K562 (cell line): ENCODE measurements at regions not wholly inside any gene's neighbourhood (a gene's known extent, or its start where the extent isn't known, plus 50 kb on each side); places are given as distances from the start of the nearest gene placed in this dataset.

Experiments used
- ATAC-seq: fragments of 200-7000 bp; cut with Tn5 transposase; 3 replicates; pipeline ENCODE4 v1.9.1; 2020; ENCODE audit warnings: moderate library complexity
- BruUV-seq: library from RNA; stranded (reverse); fragments of 400-500 nt; replicated peaks from 2 replicates; lab custom pipeline; 2021; lab: Mats Ljungman, UMichigan
- CTCF ChIA-PET: fragments of 300-600 bp; formaldehyde crosslinking; extraction: SDS; loops from one replicate; lab custom pipeline; 2021; ENCODE audit warnings: low intra/inter-chr PET ratio; lab: Yijun Ruan, JAX
- POLR2A ChIA-PET: fragments of 300-600, 350-650 bp; sonication (Branson Sonifier 250); formaldehyde crosslinking; extraction: SDS; loops from one replicate; lab custom pipeline; 2021; ENCODE audit warnings: antibody characterized with exemption, inconsistent platforms; lab: Yijun Ruan, JAX
- DNase-seq, 4 experiments: peaks; one replicate each; pipeline versions ENCODE4 v3.0.0 to v3.0.0-alpha.2; 2011 to 2018; ENCODE audit warnings: low spot score in 3 of 4, mixed read lengths in 3 of 4; ENCODE audit errors: extremely low read depth in 1 of 4
- FAIRE-seq: peaks from 2 replicates; lab custom pipeline; 2011; peaks lifted over from hg19 to GRCh38; lab: Jason Lieb, UNC
- H2AFZ ChIP-seq: 2 replicates; pipeline ENCODE4 v1.6.0; 2011; ENCODE audit warnings: low read depth, low read length, control low read depth, inconsistent platforms
- H3K27ac ChIP-seq: fragments of 200-600 bp; 3 replicates; pipeline ENCODE4 v1.8.0; 2011; ENCODE audit warnings: low read depth, mild to moderate bottlenecking, control low read depth, inconsistent platforms, low read length, moderate library complexity, mixed read lengths; ENCODE audit errors: extremely low read depth
- H3K27me3 ChIP-seq, 2 experiments: fragments of 300-600 bp in 1 of 2; 2 replicates in 1 of 2; 3 replicates in 1 of 2; pipeline versions ENCODE4 v1.6.0 to v1.8.0; 2011; ENCODE audit warnings: inconsistent platforms in 2 of 2, low read length in 2 of 2, mild to moderate bottlenecking in 1 of 2, mixed read lengths in 1 of 2, moderate library complexity in 1 of 2; ENCODE audit not compliant: control insufficient read depth in 2 of 2, insufficient read depth in 2 of 2
- H3K36me3 ChIP-seq: fragments of 300-600 bp; 3 replicates; pipeline ENCODE4 v1.8.0; 2011; ENCODE audit warnings: mild to moderate bottlenecking, low read length, inconsistent platforms; ENCODE audit not compliant: control insufficient read depth, insufficient read depth
- H3K4me1 ChIP-seq, 2 experiments: fragments of 200-600 bp in 1 of 2; replicated peaks in 1 of 2; 2 replicates in 1 of 2; 3 replicates in 1 of 2; pipeline versions ENCODE4 v1.5.1 to v1.8.0; 2011; ENCODE audit warnings: inconsistent platforms in 2 of 2, low read length in 2 of 2, mild to moderate bottlenecking in 1 of 2, mixed read lengths in 1 of 2, moderate library complexity in 1 of 2; ENCODE audit not compliant: control insufficient read depth in 2 of 2, insufficient read depth in 2 of 2
- H3K4me2 ChIP-seq: 2 replicates; pipeline ENCODE4 v1.6.1; 2011; ENCODE audit warnings: low read length, control low read depth, inconsistent platforms, mixed read lengths; ENCODE audit not compliant: insufficient read depth
- H3K4me3 ChIP-seq: fragments of 200-600 bp; sonication (generic), shearing (Covaris generic); 2 replicates; pipeline ENCODE4 v1.5.1; 2016; ENCODE audit warnings: control low read depth, inconsistent platforms
- H3K79me2 ChIP-seq: fragments of 200-600 bp; 3 replicates; pipeline ENCODE4 v1.8.0; 2011; ENCODE audit warnings: low read length, inconsistent platforms; ENCODE audit not compliant: control insufficient read depth, insufficient read depth
- H3K9ac ChIP-seq, 2 experiments: 2 replicates each; pipeline versions ENCODE4 v1.6.0 to v1.6.1; 2011; ENCODE audit warnings: low read depth in 2 of 2, low read length in 2 of 2, control low read depth in 1 of 2, inconsistent platforms in 1 of 2, mild to moderate bottlenecking in 1 of 2, mixed read lengths in 1 of 2; ENCODE audit not compliant: insufficient read depth in 1 of 2
- H3K9me1 ChIP-seq: one replicate; pipeline ENCODE4 v1.6.0; 2011; ENCODE audit warnings: inconsistent platforms, mild to moderate bottlenecking, low read length, moderate library complexity; ENCODE audit not compliant: control insufficient read depth, insufficient read depth
- H3K9me3 ChIP-seq: replicated peaks from 2 replicates; pipeline ENCODE4 v1.5.1; 2011; ENCODE audit warnings: low read depth, low read length, inconsistent platforms; ENCODE audit not compliant: control insufficient read depth, insufficient read depth
- H4K20me1 ChIP-seq: replicated peaks from 2 replicates; pipeline ENCODE4 v1.6.1; 2011; ENCODE audit warnings: low read length, inconsistent platforms, mixed read lengths; ENCODE audit not compliant: control insufficient read depth, insufficient read depth
- CLOCK ChIP-seq: fragments of 250-450 bp; sonication (Bioruptor Pico); IDR thresholded peaks from 2 replicates; pipeline ENCODE4 v1.4.0; 2020; ENCODE audit warnings: mild to moderate bottlenecking, moderate library complexity, borderline replicate concordance
- COPS2 ChIP-seq: fragments of 450-650 bp; conservative IDR thresholded peaks from 2 replicates; pipeline ENCODE4 v1.6.1; 2016; ENCODE audit warnings: mild to moderate bottlenecking, moderate library complexity
- GABPB1 ChIP-seq: sonication (generic); formaldehyde crosslinking; IDR thresholded peaks from 2 replicates; pipeline ENCODE4 v1.8.0; 2022; ENCODE audit warnings: mild to moderate bottlenecking, missing genetic modification reagents
- HNRNPH1 ChIP-seq: fragments of 200-400 bp; formaldehyde crosslinking; optimal IDR thresholded peaks from 2 replicates; pipeline ENCODE3; 2017; ENCODE audit warnings: low read depth, mild to moderate bottlenecking, low read length, moderate library complexity
- NFXL1 ChIP-seq: fragments of 450-650 bp; formaldehyde crosslinking; IDR thresholded peaks from 2 replicates; pipeline ENCODE4 v1.4.0; 2021; ENCODE audit warnings: mild to moderate bottlenecking
- NR2C2 ChIP-seq, 2 experiments: fragments of 200-800 bp in 1 of 2; sonication (Bioruptor generic) in 1 of 2; sonication (generic) in 1 of 2; formaldehyde crosslinking in 1 of 2; IDR thresholded peaks; 2 replicates each; pipeline versions ENCODE4 v1.6.1 to v1.8.0; 2016 to 2022; ENCODE audit warnings: mild to moderate bottlenecking in 1 of 2, missing compliant biosample characterization in 1 of 2, missing genetic modification characterization in 1 of 2, missing genetic modification reagents in 1 of 2
- THRA ChIP-seq: fragments of 450-650 bp; IDR thresholded peaks from 2 replicates; pipeline ENCODE4 v1.6.1; 2017; ENCODE audit warnings: mild to moderate bottlenecking, moderate library complexity
- ZNF174 ChIP-seq: fragments of 250-450 bp; sonication (Bioruptor Pico); IDR thresholded peaks from 2 replicates; pipeline ENCODE4 v1.4.0; 2020; ENCODE audit warnings: mild to moderate bottlenecking
- ZNF280A ChIP-seq: fragments of 450-650 bp; IDR thresholded peaks from 2 replicates; pipeline ENCODE4 v1.6.1; 2018; ENCODE audit warnings: mild to moderate bottlenecking, low read depth; ENCODE audit not compliant: partially characterized antibody
- ZNF280B ChIP-seq: fragments of 250-450 bp; sonication (Bioruptor Pico); IDR thresholded peaks from 2 replicates; pipeline ENCODE4 v1.5.1; 2021; ENCODE audit warnings: mild to moderate bottlenecking
- ZNF395 ChIP-seq: fragments of 200-800 bp; sonication (Bioruptor generic); IDR thresholded peaks from 2 replicates; pipeline ENCODE4 v1.6.1; 2017; ENCODE audit warnings: missing genetic modification characterization, missing compliant biosample characterization
- WGBS: fragments of 100-300 bp; shearing (Covaris generic); methylation state at CpG from one replicate; pipeline ENCODE4 v1.1.6; 2016; ENCODE audit warnings: low coverage, mixed read lengths; ENCODE audit not compliant: insufficient coverage; ENCODE audit errors: missing lambda C conversion rate; 5-methylcytosine and 5-hydroxymethylcytosine counted together
- in situ Hi-C: fragments of 300-500 bp; cut with MboI; formaldehyde crosslinking; loops from 4 replicates; pipeline ENCODE4 v1.15.0; 2018; ENCODE audit warnings: inconsistent platforms, mixed read lengths
- intact Hi-C: fragments of 100-400 bp; cut with micrococcal nuclease; formaldehyde crosslinking; loops from 2 replicates; pipeline ENCODE4 v1.14.2; 2022

GRCh38 chr2:192775459-192776262 is 580.9 kb upstream of the TMEFF2 start (continued):
- TF ChIP-seq GABPB1 (CRISPR knock-in tag) (no peak), CLOCK (CRISPR knock-in tag) (no peak), ZNF280B (no peak), HNRNPH1 (no peak)

GRCh38 chr2:192775011-192775410 is 580.3 kb upstream of the TMEFF2 start:
- no peak overlapping the region for H2AFZ ChIP-seq
- H3K36me3 ChIP-seq = no peaks in the 10 kb centered on the region
- H3K9ac ChIP-seq = no peak overlapping the region
- ATAC-seq (no peak), DNase-seq (no peak), FAIRE-seq (no peak)
- in situ Hi-C loops (no loop called here), intact Hi-C loops (no loop called here)
- CTCF ChIA-PET = no interaction called here
- H3K27ac ChIP-seq = no peak overlapping the region
- H3K27me3 ChIP-seq = no peaks in the 10 kb centered on the region
- no peaks in the 10 kb centered on the region for H3K4me1 ChIP-seq
- 0% methylated on average over 3 of the region's 4 CpGs for WGBS
- no peaks in the 10 kb centered on the region for H3K9me1 ChIP-seq
- POLR2A ChIA-PET = no interaction called here
- H3K4me3 ChIP-seq = no peak overlapping the region
- H3K79me2 ChIP-seq = no peaks in the 10 kb centered on the region
- no peaks in the 10 kb centered on the region for H4K20me1 ChIP-seq
- H3K9me3 ChIP-seq = no peaks in the 10 kb centered on the region
- H3K4me2 ChIP-seq = no peak overlapping the region
- no TSS peak for BruUV-seq
- TF ChIP-seq ZNF174 (CRISPR knock-in tag) (no peak), ZNF395 (no peak), THRA (no peak), COPS2 (no peak), NFXL1 (CRISPR knock-in tag) (no peak), ZNF280A (no peak), NR2C2 (CRISPR knock-in tag; IDR thresholded peaks at IDR 0.05) (no peak), NR2C2 (tag; IDR thresholded peaks at IDR 0.05) (no peak)
